ENCODE measurements at regions not wholly inside any gene's neighbourhood (a gene's known extent, or its start where the extent isn't known, plus 50 kb on each side); places are given as distances from the start of the nearest gene placed in this dataset.

- Histone ChIP-seq H3K79me2 (ENCODE audit: control insufficient read depth, insufficient read depth, low read length) (no peaks in the 10 kb centered on the region), H3K27ac (ENCODE audit: control insufficient read depth, insufficient read depth, low read length) (no peak overlapping the region), H3K4me1 (ENCODE audit: control insufficient read depth, extremely low read depth, insufficient read depth, low read length) (no peaks in the 10 kb centered on the region), H4K20me1 (ENCODE audit: control insufficient read depth, extremely low read depth, insufficient read depth, low read length) (no peaks in the 10 kb centered on the region), H3K9me1 (ENCODE audit: control insufficient read depth, extremely low read depth, insufficient read depth, low read length) (no peaks in the 10 kb centered on the region), H3K9me3 (ENCODE audit: control insufficient read depth, low read depth, low read length) (no peaks in the 10 kb centered on the region), H3K4me3 (ENCODE audit: control insufficient read depth in 2 of 3, extremely low read depth in 1 of 3, insufficient read depth in 2 of 3, low read depth in 1 of 3, low read length in 3 of 3) (no peak overlapping the region), H3K27me3 (ENCODE audit: control insufficient read depth, extremely low read depth, insufficient read depth, low read length) (no peaks in the 10 kb centered on the region), H3K4me2 (ENCODE audit: control insufficient read depth, extremely low read depth, insufficient read depth, low read depth, low read length) (no peak overlapping the region), H3K9ac (ENCODE audit: control insufficient read depth, extremely low read depth, insufficient read depth, low read length) (no peak overlapping the region), H2AFZ (ENCODE audit: control insufficient read depth, low read length) (no peak overlapping the region), H3K36me3 (ENCODE audit: control insufficient read depth in 2 of 2, extremely low read depth in 1 of 2, insufficient read depth in 2 of 2, low read length in 2 of 2) (no peaks in the 10 kb centered on the region)
- FAIRE-seq (no peak), DNase-seq (ENCODE audit: low read depth, low spot score) (peak; percentile 4)
- TF ChIP-seq CTCF (optimal IDR thresholded peaks at IDR 0.05 in 1 of 3, IDR thresholded peaks at IDR 0.05 in 1 of 3, conservative IDR thresholded peaks at IDR 0.05 in 1 of 3; ENCODE audit: extremely low read depth in 1 of 3, insufficient read depth in 2 of 3, low read length in 3 of 3), result peak in 2 of 3 experiments; percentile 42 to 52
- TF ChIP-seq EZH2 (IDR thresholded peaks at IDR 0.05; ENCODE audit: low read length), result no peak
- dilution Hi-C loops (cut with MboI; ENCODE audit: extremely low pct_ligation_motif_present, low sequenced_read_pairs), result no loop called here
Measured at GRCh38 chr3:104564045-104564643, 802.6 kb upstream of the ALCAM start.

- DNase-seq (ENCODE audit: low read depth, low spot score), result no peak
- Histone ChIP-seq H3K79me2 (ENCODE audit: control insufficient read depth, insufficient read depth, low read length) (no peaks in the 10 kb centered on the region), H3K4me1 (ENCODE audit: control insufficient read depth, extremely low read depth, insufficient read depth, low read length) (no peaks in the 10 kb centered on the region), H4K20me1 (ENCODE audit: control insufficient read depth, extremely low read depth, insufficient read depth, low read length) (no peaks in the 10 kb centered on the region), H3K4me2 (ENCODE audit: control insufficient read depth, extremely low read depth, insufficient read depth, low read depth, low read length) (no peak overlapping the region), H3K27ac (ENCODE audit: control insufficient read depth, insufficient read depth, low read length) (no peak overlapping the region), H3K9me3 (ENCODE audit: control insufficient read depth, low read depth, low read length) (no peaks in the 10 kb centered on the region), H3K9me1 (ENCODE audit: control insufficient read depth, extremely low read depth, insufficient read depth, low read length) (no peaks in the 10 kb centered on the region), H3K9ac (ENCODE audit: control insufficient read depth, extremely low read depth, insufficient read depth, low read length) (no peak overlapping the region), H3K4me3 (ENCODE audit: control insufficient read depth in 2 of 3, extremely low read depth in 1 of 3, insufficient read depth in 2 of 3, low read depth in 1 of 3, low read length in 3 of 3) (no peak overlapping the region), H3K27me3 (ENCODE audit: control insufficient read depth, extremely low read depth, insufficient read depth, low read length) (no peaks in the 10 kb centered on the region), H3K36me3 (ENCODE audit: control insufficient read depth in 2 of 2, extremely low read depth in 1 of 2, insufficient read depth in 2 of 2, low read length in 2 of 2) (no peaks in the 10 kb centered on the region), H2AFZ (ENCODE audit: control insufficient read depth, low read length) (no peak overlapping the region)
- TF ChIP-seq CTCF (optimal IDR thresholded peaks at IDR 0.05 in 1 of 3, IDR thresholded peaks at IDR 0.05 in 1 of 3, conservative IDR thresholded peaks at IDR 0.05 in 1 of 3; ENCODE audit: extremely low read depth in 1 of 3, insufficient read depth in 2 of 3, low read length in 3 of 3) (no peak), EZH2 (IDR thresholded peaks at IDR 0.05; ENCODE audit: low read length) (no peak)
- dilution Hi-C loops (cut with MboI; ENCODE audit: extremely low pct_ligation_motif_present, low sequenced_read_pairs), result no loop called here
- no peak for FAIRE-seq
Measured at GRCh38 chr3:104566054-104566453, 800.7 kb upstream of the ALCAM start.
